Esophagus muscularis mucosa (tissue), 4 donors: ENCODE measurements at regions not wholly inside any gene's neighbourhood (a gene's known extent, or its start where the extent isn't known, plus 50 kb on each side); places are given as distances from the start of the nearest gene placed in this dataset.

Source experiments
- DNase-seq: peaks from one replicate; pipeline ENCODE4 v3.0.0-alpha.2; 2017; ENCODE audit errors: extremely low spot score
- H3K27ac ChIP-seq, 4 donors: fragments of 200-600 bp; sonication (generic); replicated peaks in 1 of 4; 1 replicate in 3 of 4; 2 replicates in 1 of 4; pipeline ENCODE4 v1.5.1; 2016 to 2019; ENCODE audit warnings: mild to moderate bottlenecking in 1 of 4
- H3K27me3 ChIP-seq, 4 donors: fragments of 200-600 bp; sonication (generic); one replicate each; pipeline versions ENCODE4 v1.5.1 to v1.6.0; 2016 to 2019
- H3K36me3 ChIP-seq, 4 donors: fragments of 200-600 bp; sonication (generic); one replicate each; pipeline ENCODE4 v1.5.1; 2016 to 2019
- H3K4me1 ChIP-seq, 4 donors: fragments of 200-600 bp; sonication (generic); one replicate each; pipeline ENCODE4 v1.5.1; 2016 to 2019
- H3K4me3 ChIP-seq, 4 donors: fragments of 200-600 bp; sonication (generic); 1 replicate in 2 of 4; 2 replicates in 2 of 4; pipeline ENCODE4 v1.5.1; 2016 to 2019; ENCODE audit warnings: mild to moderate bottlenecking in 4 of 4, moderate library complexity in 1 of 4
- H3K9me3 ChIP-seq, 4 donors: fragments of 200-600 bp; sonication (generic); 1 replicate in 3 of 4; 2 replicates in 1 of 4; pipeline ENCODE4 v1.5.1; 2016 to 2019
- EP300 ChIP-seq: sonication (generic); formaldehyde crosslinking; IDR thresholded peaks from one replicate; pipeline ENCODE4 v1.6.1; 2017; ENCODE audit warnings: antibody characterized with exemption
- POLR2A ChIP-seq: fragments of 450-650 bp; IDR thresholded peaks from one replicate; pipeline ENCODE4 v1.6.1; 2017; ENCODE audit warnings: antibody characterized with exemption, moderate library complexity, mild to moderate bottlenecking, low read depth
- POLR2AphosphoS5 ChIP-seq, 2 donors: sonication (generic); formaldehyde crosslinking; IDR thresholded peaks; one replicate each; pipeline ENCODE4 v1.6.1; 2017; ENCODE audit warnings: antibody characterized with exemption in 2 of 2
- WGBS: methylation state at CpG from one replicate; pipeline ENCODE4 v1.1.5; 2018; 5-methylcytosine and 5-hydroxymethylcytosine counted together
- intact Hi-C: fragments of 100-400 bp; cut with DNase I; formaldehyde crosslinking; loops from one replicate; pipeline ENCODE4 v1.15.1; 2023
- TF ChIP-seq, protein P1 (sequence below), 3 experiments: fragments of 200-600 bp in 2 of 3; fragments of 450-650 bp in 1 of 3; sonication (generic) in 2 of 3; IDR thresholded peaks; one replicate each; pipeline ENCODE4 v1.5.1; 2017 to 2019; ENCODE audit warnings: antibody characterized with exemption in 3 of 3, mild to moderate bottlenecking in 2 of 3, moderate library complexity in 1 of 3

DNA sequence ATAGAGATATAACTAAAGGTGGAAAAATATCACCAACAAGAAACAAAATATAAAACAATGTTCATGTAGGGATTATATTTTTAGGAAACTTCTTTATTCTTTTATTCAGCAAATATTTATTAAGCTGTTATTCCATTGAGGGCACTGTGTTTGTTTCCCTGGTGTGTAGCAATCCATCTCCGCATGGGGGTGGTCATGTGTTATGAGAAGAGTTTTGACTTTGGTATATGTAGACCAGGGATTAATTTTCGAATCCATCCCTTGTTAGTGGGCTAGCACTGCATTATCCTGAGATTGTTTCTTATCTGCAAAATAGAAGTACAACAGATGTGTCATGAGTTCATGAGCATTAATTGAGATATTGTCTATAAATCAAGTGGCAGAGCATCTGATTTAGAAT, 190.2 kb upstream of the LRRC7 start:
- TF ChIP-seq POLR2AphosphoS5 (IDR thresholded peaks at IDR 0.05) (no peak), EP300 (no peak)
- intact Hi-C loops = no loop called here
- Histone ChIP-seq H3K4me3 (no peak overlapping the region), H3K27me3 (no peaks in the 10 kb centered on the region), H3K4me1 (no peaks in the 10 kb centered on the region), H3K27ac (no peak overlapping the region), H3K36me3 (no peaks in the 10 kb centered on the region), H3K9me3 (no peaks in the 10 kb centered on the region)
- 40% methylated on average over 2 of the region's 2 CpGs for WGBS
- DNase-seq = no peak

DNA sequence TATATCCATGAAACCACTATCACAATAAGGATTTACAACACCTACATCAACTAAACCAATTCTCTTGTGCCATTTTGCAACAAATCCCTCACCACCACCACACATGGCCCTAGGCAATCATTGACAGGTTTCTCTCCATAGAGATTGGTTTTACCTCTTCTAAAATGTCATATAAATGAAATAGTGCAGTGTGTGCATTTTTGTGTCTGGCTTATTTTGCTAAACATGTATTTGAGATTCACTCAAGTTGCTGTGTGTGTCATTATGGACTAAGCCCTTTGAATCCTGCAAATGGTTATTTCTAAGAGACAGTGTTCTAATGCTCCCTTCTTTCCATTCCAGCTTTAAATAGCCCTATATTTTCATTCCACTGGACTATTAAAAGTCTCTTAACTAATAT, 179.7 kb upstream of the LRRC7 start:
- Histone ChIP-seq H3K36me3 (no peaks in the 10 kb centered on the region), H3K9me3 (no peaks in the 10 kb centered on the region), H3K27me3 (no peaks in the 10 kb centered on the region), H3K27ac (no peak overlapping the region), H3K4me1 (no peaks in the 10 kb centered on the region), H3K4me3 (no peak overlapping the region)
- intact Hi-C loops = no loop called here
- DNase-seq = no peak
- TF ChIP-seq, protein P1, sequence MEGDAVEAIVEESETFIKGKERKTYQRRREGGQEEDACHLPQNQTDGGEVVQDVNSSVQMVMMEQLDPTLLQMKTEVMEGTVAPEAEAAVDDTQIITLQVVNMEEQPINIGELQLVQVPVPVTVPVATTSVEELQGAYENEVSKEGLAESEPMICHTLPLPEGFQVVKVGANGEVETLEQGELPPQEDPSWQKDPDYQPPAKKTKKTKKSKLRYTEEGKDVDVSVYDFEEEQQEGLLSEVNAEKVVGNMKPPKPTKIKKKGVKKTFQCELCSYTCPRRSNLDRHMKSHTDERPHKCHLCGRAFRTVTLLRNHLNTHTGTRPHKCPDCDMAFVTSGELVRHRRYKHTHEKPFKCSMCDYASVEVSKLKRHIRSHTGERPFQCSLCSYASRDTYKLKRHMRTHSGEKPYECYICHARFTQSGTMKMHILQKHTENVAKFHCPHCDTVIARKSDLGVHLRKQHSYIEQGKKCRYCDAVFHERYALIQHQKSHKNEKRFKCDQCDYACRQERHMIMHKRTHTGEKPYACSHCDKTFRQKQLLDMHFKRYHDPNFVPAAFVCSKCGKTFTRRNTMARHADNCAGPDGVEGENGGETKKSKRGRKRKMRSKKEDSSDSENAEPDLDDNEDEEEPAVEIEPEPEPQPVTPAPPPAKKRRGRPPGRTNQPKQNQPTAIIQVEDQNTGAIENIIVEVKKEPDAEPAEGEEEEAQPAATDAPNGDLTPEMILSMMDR (IDR thresholded peaks at IDR 0.05) = no peak
- TF ChIP-seq EP300 = no peak
- no peak for TF ChIP-seq POLR2A
- no peak for TF ChIP-seq POLR2AphosphoS5 (IDR thresholded peaks at IDR 0.05)

DNA sequence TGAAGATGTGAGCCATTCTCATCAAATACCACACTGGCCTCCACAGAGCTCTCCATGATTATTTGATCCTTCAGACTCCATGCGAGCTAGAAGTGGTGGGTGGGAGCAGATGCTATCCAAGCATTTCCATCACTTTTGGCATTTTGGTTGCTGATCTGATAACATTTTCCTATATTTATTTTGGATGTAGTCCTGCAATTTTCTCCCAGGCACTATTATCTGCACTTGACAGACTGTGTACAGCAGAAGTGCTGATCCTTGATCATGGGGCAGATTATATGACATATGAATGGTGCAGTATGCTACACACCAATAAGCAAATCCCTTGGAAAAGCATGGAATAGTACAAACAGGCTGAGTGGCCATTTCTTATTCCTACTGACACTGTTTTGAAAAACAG, 167.6 kb upstream of the LRRC7 start:
- WGBS = 100% methylated on average over 1 of the region's 1 CpG
- no peaks in the 10 kb centered on the region for H3K9me3 ChIP-seq
- H3K4me3 ChIP-seq = no peak overlapping the region
- intact Hi-C loops = no loop called here
- TF ChIP-seq, protein P1 (IDR thresholded peaks at IDR 0.05) = no peak
- TF ChIP-seq POLR2AphosphoS5 (IDR thresholded peaks at IDR 0.05) (no peak), EP300 (no peak), POLR2A (no peak)
- H3K27me3 ChIP-seq = no peaks in the 10 kb centered on the region
- no peaks in the 10 kb centered on the region for H3K36me3 ChIP-seq
- H3K27ac ChIP-seq = no peak overlapping the region
- no peaks in the 10 kb centered on the region for H3K4me1 ChIP-seq
- DNase-seq = no peak

DNA sequence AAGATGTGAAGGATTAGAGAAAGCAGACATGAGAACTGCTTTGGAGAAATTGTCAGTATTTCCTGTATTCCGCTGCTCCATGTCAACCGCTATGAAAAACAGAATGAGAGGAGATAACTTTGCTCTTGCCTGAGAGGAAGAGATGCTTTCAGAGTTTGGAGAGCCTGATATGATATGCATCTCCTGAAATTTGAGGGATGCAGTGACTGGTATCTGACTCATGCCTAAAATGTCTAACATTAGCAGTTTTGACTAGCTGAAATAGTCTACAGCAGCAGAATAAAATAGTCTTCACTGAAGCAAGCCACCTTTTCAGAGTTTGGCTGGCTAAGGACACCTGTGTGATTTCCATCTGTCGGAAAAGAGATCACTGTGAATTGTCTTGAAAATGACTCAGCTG, 165.8 kb upstream of the LRRC7 start:
- 86% methylated on average over 3 of the region's 3 CpGs for WGBS
- Histone ChIP-seq H3K36me3 (no peaks in the 10 kb centered on the region), H3K27ac (no peak overlapping the region), H3K27me3 (no peaks in the 10 kb centered on the region), H3K4me1 (no peaks in the 10 kb centered on the region), H3K4me3 (no peak overlapping the region), H3K9me3 (no peaks in the 10 kb centered on the region)
- intact Hi-C loops = no loop called here
- DNase-seq = no peak
- TF ChIP-seq POLR2AphosphoS5 (IDR thresholded peaks at IDR 0.05) = no peak
- TF ChIP-seq, protein P1 (IDR thresholded peaks at IDR 0.05) = no peak
- TF ChIP-seq EP300 = no peak
- no peak for TF ChIP-seq POLR2A

DNA sequence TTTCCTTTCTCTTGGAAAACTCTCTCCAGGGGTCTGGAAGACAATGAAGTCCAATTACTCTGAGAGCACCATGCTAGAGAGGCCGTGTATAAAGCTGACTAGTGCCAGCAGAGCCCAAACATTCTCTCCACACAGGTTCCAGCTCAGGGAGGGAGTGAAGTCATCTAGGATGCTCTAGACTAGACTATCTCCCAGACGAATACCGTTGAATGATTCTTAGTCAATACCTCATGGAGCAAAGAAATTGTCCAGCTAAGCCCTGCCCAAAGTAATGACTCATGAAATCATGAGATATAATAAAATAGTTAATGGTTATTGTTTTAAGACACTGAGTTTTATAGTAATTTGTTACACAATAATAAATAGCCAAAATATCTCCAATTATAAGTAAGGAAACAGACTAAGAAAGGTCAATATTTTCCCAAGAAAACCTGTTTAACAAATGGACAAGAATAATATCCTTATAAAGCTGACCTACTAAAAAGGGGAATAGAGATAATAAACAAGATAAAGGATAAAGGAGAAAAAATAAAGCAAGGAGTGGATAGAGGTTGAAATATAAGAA, 163.9 kb upstream of the LRRC7 start:
- DNase-seq = no peak
- Histone ChIP-seq H3K27ac (no peak overlapping the region), H3K27me3 (no peaks in the 10 kb centered on the region), H3K4me1 (no peaks in the 10 kb centered on the region), H3K4me3 (no peak overlapping the region), H3K36me3 (no peaks in the 10 kb centered on the region), H3K9me3 (no peaks in the 10 kb centered on the region)
- intact Hi-C loops = no loop called here
- TF ChIP-seq POLR2A = no peak
- 81% methylated on average over 3 of the region's 3 CpGs for WGBS

DNA sequence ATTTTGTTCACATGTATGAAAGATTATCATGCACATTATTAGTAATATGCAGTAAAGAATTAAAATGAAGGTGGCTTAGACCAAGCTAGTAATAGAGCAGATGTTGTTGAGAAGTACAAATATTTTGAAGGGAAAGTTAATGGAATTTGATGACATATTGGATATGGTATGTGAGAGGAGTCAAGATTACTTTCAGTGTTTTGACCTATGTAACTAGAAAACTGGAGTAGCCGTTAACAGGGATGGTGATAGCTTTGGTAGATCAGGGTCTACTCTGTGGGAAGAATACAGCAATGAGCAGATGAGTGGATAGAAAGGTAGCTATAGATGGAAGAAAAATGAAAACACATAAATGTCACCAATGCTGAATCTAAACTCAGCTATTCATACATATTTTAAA, 163.2 kb upstream of the LRRC7 start:
- no peak for DNase-seq
- H3K9me3 ChIP-seq = no peaks in the 10 kb centered on the region
- H3K27me3 ChIP-seq = no peaks in the 10 kb centered on the region
- TF ChIP-seq POLR2AphosphoS5 (IDR thresholded peaks at IDR 0.05) = no peak
- TF ChIP-seq, protein P1 (IDR thresholded peaks at IDR 0.05) = no peak
- TF ChIP-seq POLR2A = no peak
- no peak for TF ChIP-seq EP300
- H3K4me1 ChIP-seq = no peaks in the 10 kb centered on the region
- H3K36me3 ChIP-seq = no peaks in the 10 kb centered on the region
- no peak overlapping the region for H3K27ac ChIP-seq
- H3K4me3 ChIP-seq = no peak overlapping the region
- 68% methylated on average over 1 of the region's 1 CpG for WGBS
- intact Hi-C loops = no loop called here
